ENCODE measurements at regions not wholly inside any gene's neighbourhood (a gene's known extent, or its start where the extent isn't known, plus 50 kb on each side); places are given as distances from the start of the nearest gene placed in this dataset.
A peak's percentile ranks its signal among the peaks of the same experiment; 100 is the strongest.
"Not testable (repeated sequence)": the region's sequence is repeated elsewhere in the genome, so short reads cannot be mapped to it uniquely, and the experiment has no call there.

GRCh38 chr9:42951239-42951638 lies 767.8 kb downstream of the SPATA31A6 start:
- not testable (repeated sequence) for H2AK5ac ChIP-seq (ENCODE audit: insufficient read length, low read length); H3K27ac ChIP-seq (ENCODE audit: insufficient read length, low read depth, low read length); H3K23ac ChIP-seq (ENCODE audit: insufficient read length, low read depth, low read length); H4K5ac ChIP-seq (ENCODE audit: insufficient read length, low read depth, low read length); H3K4me3 Mint-ChIP-seq; H4K91ac ChIP-seq (ENCODE audit: insufficient read length, low read depth, low read length); H3K79me1 ChIP-seq (ENCODE audit: insufficient read depth, low read depth, low read length, poor library complexity, severe bottlenecking); H3K27me3 ChIP-seq (ENCODE audit: insufficient read depth, low read length); H2BK12ac ChIP-seq (ENCODE audit: insufficient read length, low read depth, low read length); H3K18ac ChIP-seq (ENCODE audit: insufficient read length, low read depth, low read length); H3K4ac ChIP-seq (ENCODE audit: low read depth, low read length); H2BK15ac ChIP-seq (ENCODE audit: low read depth, low read length); H3K14ac ChIP-seq (ENCODE audit: insufficient read depth, low read length); H3K56ac ChIP-seq (ENCODE audit: insufficient read length, low read depth, low read length); H3K4me2 ChIP-seq (ENCODE audit: insufficient read depth, insufficient read length, low read length); H3K27ac Mint-ChIP-seq; H2BK20ac ChIP-seq (ENCODE audit: low read depth, low read length, poor library complexity, severe bottlenecking); H3K23me2 ChIP-seq (ENCODE audit: insufficient read length, low read depth, low read length, poor library complexity, severe bottlenecking); H3K4me1 ChIP-seq (ENCODE audit: insufficient read depth, low read length); H3K9ac ChIP-seq (ENCODE audit: extremely low read depth, insufficient read length, low read length); H2AFZ ChIP-seq (ENCODE audit: low read length); H3K4me1 Mint-ChIP-seq; H4K8ac ChIP-seq (replicated peaks; ENCODE audit: insufficient read length, low read depth, low read length); H3K36me3 Mint-ChIP-seq (ENCODE audit: insufficient read depth in 1 of 3, low read depth in 3 of 3); H3K79me2 ChIP-seq (ENCODE audit: insufficient read depth, low read length); H3T11ph ChIP-seq (ENCODE audit: low read length); H2BK5ac ChIP-seq (ENCODE audit: insufficient read length, low read length); H3K9me3 ChIP-seq (ENCODE audit: control insufficient read depth, low read depth, low read length); H2BK120ac ChIP-seq (ENCODE audit: low read depth, low read length, poor library complexity, severe bottlenecking); H4K20me1 ChIP-seq (ENCODE audit: control insufficient read depth, insufficient read depth, insufficient read length)
- no CpG with 5 or more reads among the region's 2 CpGs for WGBS (ENCODE audit: extremely low coverage, insufficient read length, low lambda C conversion rate)
- Mint-ChIP-seq H3K27me3 (ENCODE audit: low read depth) (peaks cover 53% of the 10 kb centered on the region), H3K9me3 (peaks cover 30 to 46% of the 10 kb centered on the region in 2 experiments)
- peak; percentile 70 for DNase-seq
- peak; percentile 49; the same call in 2 of the 3 replicates for TF ChIP-seq CTCF (conservative IDR thresholded peaks at IDR 0.05)

- not testable (repeated sequence) for H3K9me3 ChIP-seq (ENCODE audit: control insufficient read depth, low read depth, low read length); H3K4ac ChIP-seq (ENCODE audit: low read depth, low read length); H3K79me2 ChIP-seq (ENCODE audit: insufficient read depth, low read length); H2BK15ac ChIP-seq (ENCODE audit: low read depth, low read length); H2BK5ac ChIP-seq (ENCODE audit: insufficient read length, low read length); H3K56ac ChIP-seq (ENCODE audit: insufficient read length, low read depth, low read length); DNase-seq; H2AFZ ChIP-seq (ENCODE audit: low read length); H4K91ac ChIP-seq (ENCODE audit: insufficient read length, low read depth, low read length); H3K4me1 ChIP-seq (ENCODE audit: insufficient read depth, low read length); H3K18ac ChIP-seq (ENCODE audit: insufficient read length, low read depth, low read length); H2BK20ac ChIP-seq (ENCODE audit: low read depth, low read length, poor library complexity, severe bottlenecking); H4K20me1 ChIP-seq (ENCODE audit: control insufficient read depth, insufficient read depth, insufficient read length); H3K4me2 ChIP-seq (ENCODE audit: insufficient read depth, insufficient read length, low read length); H3K79me1 ChIP-seq (ENCODE audit: insufficient read depth, low read depth, low read length, poor library complexity, severe bottlenecking); H3K27ac Mint-ChIP-seq; H3K23ac ChIP-seq (ENCODE audit: insufficient read length, low read depth, low read length); H3K4me3 Mint-ChIP-seq; H2BK12ac ChIP-seq (ENCODE audit: insufficient read length, low read depth, low read length); H4K5ac ChIP-seq (ENCODE audit: insufficient read length, low read depth, low read length); H3K27ac ChIP-seq (ENCODE audit: insufficient read length, low read depth, low read length); H3K4me1 Mint-ChIP-seq; H3K27me3 ChIP-seq (ENCODE audit: insufficient read depth, low read length); H3T11ph ChIP-seq (ENCODE audit: low read length); H3K9ac ChIP-seq (ENCODE audit: extremely low read depth, insufficient read length, low read length); H4K8ac ChIP-seq (replicated peaks; ENCODE audit: insufficient read length, low read depth, low read length); H3K23me2 ChIP-seq (ENCODE audit: insufficient read length, low read depth, low read length, poor library complexity, severe bottlenecking); H3K14ac ChIP-seq (ENCODE audit: insufficient read depth, low read length); H3K36me3 Mint-ChIP-seq (ENCODE audit: insufficient read depth in 1 of 3, low read depth in 3 of 3); H2AK5ac ChIP-seq (ENCODE audit: insufficient read length, low read length); H2BK120ac ChIP-seq (ENCODE audit: low read depth, low read length, poor library complexity, severe bottlenecking)
- Mint-ChIP-seq H3K27me3 (ENCODE audit: low read depth) (peaks cover 53% of the 10 kb centered on the region), H3K9me3 (peaks cover 29 to 43% of the 10 kb centered on the region in 2 experiments)
- WGBS (ENCODE audit: extremely low coverage, insufficient read length, low lambda C conversion rate), result no CpG with 5 or more reads among the region's 2 CpGs
Measured at GRCh38 chr9:42965155-42965554, 781.7 kb downstream of the SPATA31A6 start.
